Keratinocyte (primary cell): ENCODE measurements at regions not wholly inside any gene's neighbourhood (a gene's known extent, or its start where the extent isn't known, plus 50 kb on each side); places are given as distances from the start of the nearest gene placed in this dataset.
A peak's percentile ranks its signal among the peaks of the same experiment; 100 is the strongest.

Experiments used
- DNase-seq: peaks from one replicate; pipeline ENCODE4 v3.0.0-alpha.2; 2011; ENCODE audit warnings: low read depth, missing footprints, low spot score
- FAIRE-seq: peaks from 2 replicates; lab custom pipeline; 2011; peaks lifted over from hg19 to GRCh38; lab: Jason Lieb, UNC
- H2AFZ ChIP-seq: 2 replicates; pipeline ENCODE4 v1.6.0; 2012; ENCODE audit warnings: low read length, control low read depth, inconsistent platforms; ENCODE audit not compliant: control insufficient read depth
- H3K27ac ChIP-seq: 2 replicates; pipeline ENCODE4 v1.5.1; 2011; ENCODE audit warnings: low read length; ENCODE audit not compliant: control insufficient read depth, insufficient read depth
- H3K27me3 ChIP-seq: 3 replicates; pipeline ENCODE4 v1.6.0; 2011; ENCODE audit warnings: low read length; ENCODE audit not compliant: control insufficient read depth, insufficient read depth; ENCODE audit errors: extremely low read depth
- H3K36me3 ChIP-seq, 2 experiments: 2 replicates in 1 of 2; 3 replicates in 1 of 2; pipeline ENCODE4 v1.5.1; 2011; ENCODE audit warnings: low read length in 2 of 2, mild to moderate bottlenecking in 1 of 2; ENCODE audit not compliant: control insufficient read depth in 2 of 2, insufficient read depth in 2 of 2; ENCODE audit errors: extremely low read depth in 1 of 2
- H3K4me1 ChIP-seq: 3 replicates; pipeline ENCODE4 v1.5.1; 2011; ENCODE audit warnings: low read length; ENCODE audit not compliant: control insufficient read depth, insufficient read depth; ENCODE audit errors: extremely low read depth
- H3K4me2 ChIP-seq: 3 replicates; pipeline ENCODE4 v1.6.0; 2011; ENCODE audit warnings: low read depth, low read length; ENCODE audit not compliant: control insufficient read depth, insufficient read depth; ENCODE audit errors: extremely low read depth
- H3K4me3 ChIP-seq, 3 experiments: fragments of 200-600 bp in 1 of 3; sonication (generic) in 1 of 3; 2 replicates in 2 of 3; 3 replicates in 1 of 3; pipeline ENCODE4 v1.5.1; 2011 to 2016; ENCODE audit warnings: low read length in 3 of 3, mild to moderate bottlenecking in 3 of 3, control low read depth in 2 of 3, inconsistent platforms in 1 of 3, low read depth in 1 of 3, mixed read lengths in 1 of 3, mixed run types in 1 of 3, moderate library complexity in 1 of 3; ENCODE audit not compliant: control insufficient read depth in 2 of 3, insufficient read depth in 2 of 3; ENCODE audit errors: extremely low read depth in 1 of 3
- H3K79me2 ChIP-seq: 2 replicates; pipeline ENCODE4 v1.6.0; 2012; ENCODE audit warnings: low read length; ENCODE audit not compliant: control insufficient read depth, insufficient read depth
- H3K9ac ChIP-seq: 3 replicates; pipeline ENCODE4 v1.6.0; 2011; ENCODE audit warnings: low read length; ENCODE audit not compliant: control insufficient read depth, insufficient read depth; ENCODE audit errors: extremely low read depth
- H3K9me1 ChIP-seq: 3 replicates; pipeline ENCODE4 v1.6.0; 2011; ENCODE audit warnings: low read length; ENCODE audit not compliant: control insufficient read depth, insufficient read depth; ENCODE audit errors: extremely low read depth
- H3K9me3 ChIP-seq: 2 replicates; pipeline ENCODE4 v1.5.1; 2012; ENCODE audit warnings: low read depth, low read length; ENCODE audit not compliant: control insufficient read depth
- H4K20me1 ChIP-seq: 3 replicates; pipeline ENCODE4 v1.6.0; 2011; ENCODE audit warnings: low read length; ENCODE audit not compliant: control insufficient read depth, insufficient read depth; ENCODE audit errors: extremely low read depth
- EZH2 ChIP-seq: IDR thresholded peaks from one replicate; pipeline ENCODE4 v1.6.1; 2012; ENCODE audit warnings: inconsistent platforms, mild to moderate bottlenecking, low read length, moderate library complexity
- dilution Hi-C: fragments of 300-500 bp; cut with MboI; formaldehyde crosslinking; loops from one replicate; pipeline ENCODE4 v1.7.0; 2020; ENCODE audit warnings: low sequenced_read_pairs; ENCODE audit not compliant: extremely low pct_ligation_motif_present
- TF ChIP-seq, protein P1 (sequence below), 3 experiments: IDR thresholded peaks in 1 of 3; conservative IDR thresholded peaks in 1 of 3; optimal IDR thresholded peaks in 1 of 3; 2 replicates in 2 of 3; 3 replicates in 1 of 3; pipeline versions ENCODE3 to v1.5.1; 2011; ENCODE audit warnings: low read length in 3 of 3, mild to moderate bottlenecking in 3 of 3, moderate library complexity in 2 of 3, control low read depth in 1 of 3, inconsistent platforms in 1 of 3; ENCODE audit not compliant: insufficient read depth in 2 of 3; ENCODE audit errors: extremely low read depth in 1 of 3

DNA sequence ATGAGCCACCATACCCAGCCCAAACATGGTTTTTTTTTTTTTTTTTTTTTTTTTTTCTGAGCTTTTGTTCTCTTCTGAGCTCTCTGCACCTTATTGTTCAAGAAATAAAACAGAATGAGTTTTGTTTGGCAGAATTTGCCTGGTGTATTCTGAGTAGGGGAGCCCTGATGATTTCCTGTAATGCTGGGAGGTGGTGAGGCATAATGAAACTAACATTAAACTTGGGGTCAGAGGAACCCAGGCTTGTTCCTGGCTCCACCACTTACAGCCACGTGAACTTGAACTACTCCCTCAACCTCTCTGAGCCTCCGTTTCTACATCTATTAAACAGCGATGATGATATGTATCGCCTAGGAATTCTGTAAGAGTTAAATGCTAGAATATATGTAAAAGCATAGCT is 276.3 kb upstream of the CRY1 start:
- no peak for FAIRE-seq
- H3K27ac ChIP-seq: no peak overlapping the region
- H3K9me1 ChIP-seq: no peaks in the 10 kb centered on the region
- no peaks in the 10 kb centered on the region for H3K27me3 ChIP-seq
- no peaks in the 10 kb centered on the region for H3K9me3 ChIP-seq
- no peak overlapping the region for H3K4me2 ChIP-seq
- H3K9ac ChIP-seq: no peak overlapping the region
- TF ChIP-seq, protein P1, sequence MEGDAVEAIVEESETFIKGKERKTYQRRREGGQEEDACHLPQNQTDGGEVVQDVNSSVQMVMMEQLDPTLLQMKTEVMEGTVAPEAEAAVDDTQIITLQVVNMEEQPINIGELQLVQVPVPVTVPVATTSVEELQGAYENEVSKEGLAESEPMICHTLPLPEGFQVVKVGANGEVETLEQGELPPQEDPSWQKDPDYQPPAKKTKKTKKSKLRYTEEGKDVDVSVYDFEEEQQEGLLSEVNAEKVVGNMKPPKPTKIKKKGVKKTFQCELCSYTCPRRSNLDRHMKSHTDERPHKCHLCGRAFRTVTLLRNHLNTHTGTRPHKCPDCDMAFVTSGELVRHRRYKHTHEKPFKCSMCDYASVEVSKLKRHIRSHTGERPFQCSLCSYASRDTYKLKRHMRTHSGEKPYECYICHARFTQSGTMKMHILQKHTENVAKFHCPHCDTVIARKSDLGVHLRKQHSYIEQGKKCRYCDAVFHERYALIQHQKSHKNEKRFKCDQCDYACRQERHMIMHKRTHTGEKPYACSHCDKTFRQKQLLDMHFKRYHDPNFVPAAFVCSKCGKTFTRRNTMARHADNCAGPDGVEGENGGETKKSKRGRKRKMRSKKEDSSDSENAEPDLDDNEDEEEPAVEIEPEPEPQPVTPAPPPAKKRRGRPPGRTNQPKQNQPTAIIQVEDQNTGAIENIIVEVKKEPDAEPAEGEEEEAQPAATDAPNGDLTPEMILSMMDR (optimal IDR thresholded peaks at IDR 0.05 in 1 of 3, IDR thresholded peaks at IDR 0.05 in 1 of 3, conservative IDR thresholded peaks at IDR 0.05 in 1 of 3; ENCODE audit: extremely low read depth in 1 of 3, insufficient read depth in 2 of 3, low read length in 3 of 3): no peak
- no peak overlapping the region for H2AFZ ChIP-seq
- dilution Hi-C loops: no loop called here
- DNase-seq: no peak
- H3K4me1 ChIP-seq: peaks cover 9% of the 10 kb centered on the region
- no peak overlapping the region for H3K4me3 ChIP-seq
- H4K20me1 ChIP-seq: no peaks in the 10 kb centered on the region
- no peaks in the 10 kb centered on the region for H3K36me3 ChIP-seq
- H3K79me2 ChIP-seq: no peaks in the 10 kb centered on the region

DNA sequence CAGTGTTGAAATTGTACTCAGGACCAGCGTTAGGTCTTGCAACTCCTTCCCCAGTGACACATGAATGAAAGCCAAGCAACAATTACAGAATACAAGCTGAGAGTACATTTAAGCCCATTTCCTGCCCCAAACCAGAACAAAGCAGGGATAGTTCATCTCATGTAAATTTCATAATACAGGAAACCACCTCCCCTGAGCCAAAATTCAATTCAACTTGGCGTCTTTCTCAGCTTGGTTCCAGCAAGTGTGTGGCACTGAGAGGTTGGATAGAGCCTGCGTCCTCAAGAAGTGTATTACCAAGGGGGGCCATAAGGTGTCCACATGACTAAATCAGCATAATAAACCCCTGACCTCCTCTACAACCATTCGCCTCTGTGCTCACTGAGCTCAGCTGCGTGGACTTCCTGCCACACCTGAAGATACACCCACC is 278.9 kb upstream of the CRY1 start:
- TF ChIP-seq, protein P1 (optimal IDR thresholded peaks at IDR 0.05 in 1 of 3, IDR thresholded peaks at IDR 0.05 in 1 of 3, conservative IDR thresholded peaks at IDR 0.05 in 1 of 3; ENCODE audit: extremely low read depth in 1 of 3, insufficient read depth in 2 of 3, low read length in 3 of 3): peak in 2 of 3 experiments; percentile 10 to 11
- TF ChIP-seq EZH2: no peak
- H3K9ac ChIP-seq: no peak overlapping the region
- no peak overlapping the region for H3K4me2 ChIP-seq
- H3K27ac ChIP-seq: no peak overlapping the region
- no peak overlapping the region for H3K4me3 ChIP-seq
- FAIRE-seq: no peak
- no peaks in the 10 kb centered on the region for H4K20me1 ChIP-seq
- H3K36me3 ChIP-seq: no peaks in the 10 kb centered on the region
- H3K9me1 ChIP-seq: no peaks in the 10 kb centered on the region
- no peak overlapping the region for H2AFZ ChIP-seq
- peaks cover 9% of the 10 kb centered on the region for H3K4me1 ChIP-seq
- no peaks in the 10 kb centered on the region for H3K9me3 ChIP-seq
- dilution Hi-C loops: no loop called here
- no peak for DNase-seq
- no peaks in the 10 kb centered on the region for H3K27me3 ChIP-seq
- H3K79me2 ChIP-seq: no peaks in the 10 kb centered on the region
